ENCODE measurements at regions not wholly inside any gene's neighbourhood (a gene's known extent, or its start where the extent isn't known, plus 50 kb on each side); places are given as distances from the start of the nearest gene placed in this dataset.
"Not testable (repeated sequence)": the region's sequence is repeated elsewhere in the genome, so short reads cannot be mapped to it uniquely, and the experiment has no call there.

DNA sequence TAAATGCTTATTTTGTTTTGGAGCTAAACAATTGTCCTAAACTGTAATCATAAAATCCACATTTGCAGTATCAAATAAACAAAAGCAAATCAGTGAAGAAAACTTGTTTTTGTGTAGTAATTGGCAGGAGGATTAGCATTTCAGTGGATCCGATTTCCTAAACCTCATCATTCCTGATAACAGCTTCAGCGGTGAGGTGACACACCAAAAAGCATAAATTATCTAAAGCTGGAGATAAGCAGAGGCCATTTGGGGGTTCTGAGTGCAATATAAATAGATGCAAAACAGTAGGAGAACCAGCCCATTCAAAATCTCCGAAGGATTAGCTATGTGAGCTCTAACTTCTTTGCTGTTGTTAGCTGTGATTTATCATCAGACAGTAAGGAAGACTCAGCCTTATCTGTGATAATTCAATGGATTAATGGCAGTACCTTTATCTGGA lies 235.8 kb downstream of the EPHA7 start:
- no peak for DNase-seq (ENCODE audit: low spot score)
- in situ Hi-C loops (cut with MboI; ENCODE audit: low pct_unique_long_range_greater_than_20kb, low sequenced_read_pairs, unreplicated experiment) = no loop called here
- TF ChIP-seq, protein P1, sequence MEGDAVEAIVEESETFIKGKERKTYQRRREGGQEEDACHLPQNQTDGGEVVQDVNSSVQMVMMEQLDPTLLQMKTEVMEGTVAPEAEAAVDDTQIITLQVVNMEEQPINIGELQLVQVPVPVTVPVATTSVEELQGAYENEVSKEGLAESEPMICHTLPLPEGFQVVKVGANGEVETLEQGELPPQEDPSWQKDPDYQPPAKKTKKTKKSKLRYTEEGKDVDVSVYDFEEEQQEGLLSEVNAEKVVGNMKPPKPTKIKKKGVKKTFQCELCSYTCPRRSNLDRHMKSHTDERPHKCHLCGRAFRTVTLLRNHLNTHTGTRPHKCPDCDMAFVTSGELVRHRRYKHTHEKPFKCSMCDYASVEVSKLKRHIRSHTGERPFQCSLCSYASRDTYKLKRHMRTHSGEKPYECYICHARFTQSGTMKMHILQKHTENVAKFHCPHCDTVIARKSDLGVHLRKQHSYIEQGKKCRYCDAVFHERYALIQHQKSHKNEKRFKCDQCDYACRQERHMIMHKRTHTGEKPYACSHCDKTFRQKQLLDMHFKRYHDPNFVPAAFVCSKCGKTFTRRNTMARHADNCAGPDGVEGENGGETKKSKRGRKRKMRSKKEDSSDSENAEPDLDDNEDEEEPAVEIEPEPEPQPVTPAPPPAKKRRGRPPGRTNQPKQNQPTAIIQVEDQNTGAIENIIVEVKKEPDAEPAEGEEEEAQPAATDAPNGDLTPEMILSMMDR (IDR thresholded peaks at IDR 0.05; ENCODE audit: extremely low read depth, insufficient read depth, missing control alignments) = no peak

DNA sequence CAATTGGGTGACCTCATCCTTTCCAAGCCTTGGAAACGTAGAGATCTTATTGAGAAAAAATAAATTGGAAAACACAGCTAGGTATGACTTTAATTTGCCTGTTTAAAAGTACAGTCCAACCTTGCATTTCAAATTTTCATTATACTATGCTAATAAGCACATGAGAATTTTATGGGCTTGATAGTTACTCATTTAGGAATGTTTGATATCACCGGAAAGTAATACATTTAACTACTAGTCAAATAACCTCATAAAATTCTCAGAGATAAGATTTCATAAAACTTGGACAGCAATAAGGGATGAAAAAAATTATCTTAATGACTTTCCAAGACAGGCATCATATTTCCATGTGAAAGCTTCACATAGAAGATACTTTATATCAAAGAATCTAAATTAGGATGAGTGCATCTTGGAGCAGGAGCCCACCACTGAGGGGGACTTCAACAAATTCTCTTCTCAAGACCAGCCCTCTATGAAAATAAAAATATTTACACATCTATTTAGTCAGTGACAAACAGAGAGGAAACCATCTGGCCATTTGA lies 236.3 kb downstream of the EPHA7 start:
- TF ChIP-seq, protein P1 (IDR thresholded peaks at IDR 0.05; ENCODE audit: extremely low read depth, insufficient read depth, missing control alignments) = no peak
- in situ Hi-C loops (cut with MboI; ENCODE audit: low pct_unique_long_range_greater_than_20kb, low sequenced_read_pairs, unreplicated experiment) = no loop called here
- no peak for DNase-seq (ENCODE audit: low spot score)

DNA sequence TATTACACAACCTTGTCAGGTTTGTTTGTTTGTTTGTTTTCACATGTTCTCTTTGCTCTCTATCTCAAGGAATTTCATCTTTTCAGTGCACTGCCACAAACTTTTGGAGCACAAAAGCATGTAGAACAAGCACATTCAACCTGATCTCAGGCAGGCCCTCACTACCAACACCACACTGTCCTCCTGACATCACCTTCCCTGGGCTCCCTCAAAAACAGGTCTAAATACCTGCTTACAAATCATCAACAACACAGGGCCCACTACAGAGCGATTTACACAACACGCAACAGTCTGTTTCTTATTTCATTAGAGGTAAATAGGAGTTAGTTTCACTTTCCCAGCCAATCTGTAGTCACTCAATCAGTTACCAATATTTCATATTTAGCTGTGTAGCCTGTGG lies 241.4 kb downstream of the EPHA7 start:
- DNase-seq (ENCODE audit: low spot score) = no peak
- TF ChIP-seq, protein P1 (IDR thresholded peaks at IDR 0.05; ENCODE audit: extremely low read depth, insufficient read depth, missing control alignments) = no peak
- in situ Hi-C loops (cut with MboI; ENCODE audit: low pct_unique_long_range_greater_than_20kb, low sequenced_read_pairs, unreplicated experiment) = no loop called here

DNA sequence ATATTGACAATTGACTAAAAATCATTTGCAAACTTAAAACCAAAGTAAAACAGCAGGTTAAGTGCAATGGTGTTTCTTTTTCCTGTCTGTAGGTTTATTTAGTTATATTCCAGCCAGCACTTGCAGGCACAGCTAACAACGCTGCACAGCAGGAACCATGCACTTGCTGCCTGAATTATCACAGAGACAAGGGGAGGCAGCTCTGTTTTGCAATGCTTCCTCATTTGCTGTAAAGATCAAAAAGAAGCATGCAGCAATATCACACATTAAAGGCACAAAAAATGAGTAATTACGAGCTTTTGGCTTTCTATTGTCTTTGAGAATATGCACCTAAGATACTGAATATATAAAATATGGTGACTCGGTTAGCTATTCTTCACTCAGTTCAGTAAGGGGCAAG lies 241.9 kb downstream of the EPHA7 start:
- TF ChIP-seq, protein P1 (IDR thresholded peaks at IDR 0.05; ENCODE audit: extremely low read depth, insufficient read depth, missing control alignments) = no peak
- in situ Hi-C loops (cut with MboI; ENCODE audit: low pct_unique_long_range_greater_than_20kb, low sequenced_read_pairs, unreplicated experiment) = no loop called here
- DNase-seq (ENCODE audit: low spot score) = no peak

DNA sequence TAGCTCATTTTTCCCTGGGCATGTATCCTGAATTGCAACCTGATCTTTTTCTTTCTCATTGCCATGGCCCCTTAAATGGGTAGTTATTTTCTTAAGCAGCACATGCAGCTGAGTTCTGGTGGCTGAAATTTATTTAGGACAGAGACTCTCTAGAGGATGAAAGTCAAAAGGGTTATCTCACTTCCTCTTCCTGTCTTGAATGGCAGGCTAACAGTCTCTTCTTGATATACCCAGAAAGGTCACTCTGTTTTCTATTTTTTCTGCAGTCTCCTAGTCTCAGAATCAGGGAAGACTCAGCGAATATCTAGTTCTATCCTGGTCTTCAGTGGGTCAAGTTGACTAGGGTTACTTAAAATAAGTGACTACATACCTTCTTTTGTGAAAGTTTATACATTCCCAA lies 243.3 kb downstream of the EPHA7 start:
- TF ChIP-seq, protein P1 (IDR thresholded peaks at IDR 0.05; ENCODE audit: extremely low read depth, insufficient read depth, missing control alignments) = no peak
- DNase-seq (ENCODE audit: low spot score) = no peak
- in situ Hi-C loops (cut with MboI; ENCODE audit: low pct_unique_long_range_greater_than_20kb, low sequenced_read_pairs, unreplicated experiment) = no loop called here

DNA sequence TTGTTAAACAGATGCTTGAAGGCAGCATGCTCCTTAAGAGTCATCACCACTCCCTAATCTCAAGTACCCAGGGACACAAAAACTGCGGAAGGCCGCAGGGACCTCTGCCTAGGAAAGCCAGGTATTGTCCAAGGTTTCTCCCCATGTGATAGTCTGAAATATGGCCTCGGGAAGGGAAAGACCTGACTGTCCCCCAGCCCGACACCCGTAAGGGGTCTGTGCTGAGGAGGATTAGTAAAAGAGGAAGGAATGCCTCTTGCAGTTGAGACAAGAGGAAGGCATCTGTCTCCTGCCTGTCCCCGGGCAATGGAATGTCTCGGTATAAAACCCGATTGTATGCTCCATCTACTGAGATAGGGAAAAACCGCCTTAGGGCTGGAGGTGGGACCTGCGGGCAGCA lies 245.8 kb downstream of the EPHA7 start:
- in situ Hi-C loops (cut with MboI; ENCODE audit: low pct_unique_long_range_greater_than_20kb, low sequenced_read_pairs, unreplicated experiment); DNase-seq (ENCODE audit: low spot score): not testable (repeated sequence)

DNA sequence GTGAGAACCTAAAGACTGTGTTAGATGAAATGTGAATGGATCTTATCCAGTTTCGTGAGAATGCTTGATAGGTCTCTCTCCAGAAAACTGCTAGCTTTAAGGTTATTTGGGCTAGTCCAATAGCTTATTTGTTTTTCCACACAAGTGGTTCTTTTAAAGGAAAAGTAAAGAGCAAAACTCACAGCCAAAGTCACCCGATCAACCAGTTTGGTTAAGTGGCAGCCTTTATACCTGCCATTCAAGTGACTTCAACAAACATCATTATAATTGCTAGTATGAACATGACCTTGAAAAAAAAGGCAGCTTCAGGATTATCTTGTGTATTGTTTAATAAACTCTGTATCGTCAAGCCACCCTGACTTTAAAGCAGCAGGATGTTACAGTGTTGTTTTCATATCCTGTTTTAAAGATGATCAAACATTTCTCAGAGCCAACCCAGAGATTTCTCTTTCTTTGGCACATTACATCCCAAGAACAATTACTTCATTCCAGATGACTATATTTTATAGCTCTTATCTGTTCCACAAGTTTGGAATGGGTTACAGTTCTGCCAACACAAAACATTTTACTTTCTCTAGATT lies 253.4 kb downstream of the EPHA7 start:
- no peak for DNase-seq (ENCODE audit: low spot score)
- TF ChIP-seq, protein P1 (IDR thresholded peaks at IDR 0.05; ENCODE audit: extremely low read depth, insufficient read depth, missing control alignments) = no peak
- in situ Hi-C loops (cut with MboI; ENCODE audit: low pct_unique_long_range_greater_than_20kb, low sequenced_read_pairs, unreplicated experiment) = no loop called here

Measured in GM13977 (cell line).